Adrenal gland (tissue), 9 donors: ENCODE measurements at regions not wholly inside any gene's neighbourhood (a gene's known extent, or its start where the extent isn't known, plus 50 kb on each side); places are given as distances from the start of the nearest gene placed in this dataset.

Experiments used
- DNase-seq, 7 donors: peaks; one replicate each; pipeline ENCODE4 v3.0.0-alpha.2; 2019 to 2020
- H3K27ac ChIP-seq, 5 donors: fragments of 200-600 bp; sonication (generic) in 4 of 5; 1 replicate in 3 of 5; 2 replicates in 2 of 5; pipeline versions ENCODE4 v1.5.1 to v1.8.0; 2016 to 2020; ENCODE audit warnings: mild to moderate bottlenecking in 1 of 5
- H3K27me3 ChIP-seq: fragments of 200-600 bp; 2 replicates; pipeline ENCODE4 v1.8.0; 2021
- H3K36me3 ChIP-seq, 2 donors: fragments of 200-600 bp; replicated peaks in 1 of 2; 1 replicate in 1 of 2; 2 replicates in 1 of 2; pipeline versions ENCODE4 v1.5.1 to v1.8.0; 2018 to 2022
- H3K4me1 ChIP-seq, 2 donors: fragments of 200-600 bp; replicated peaks in 1 of 2; 1 replicate in 1 of 2; 2 replicates in 1 of 2; pipeline versions ENCODE4 v1.5.1 to v1.8.0; 2018 to 2021
- H3K4me3 ChIP-seq, 4 donors: fragments of 200-600 bp; sonication (generic) in 3 of 4; one replicate each; pipeline ENCODE4 v1.5.1; 2016 to 2018
- H3K9me3 ChIP-seq, 3 donors: fragments of 200-600 bp; sonication (generic) in 1 of 3; replicated peaks in 1 of 3; 1 replicate in 2 of 3; 2 replicates in 1 of 3; pipeline versions ENCODE4 v1.5.1 to v1.8.0; 2016 to 2021
- CTCF ChIP-seq, 6 experiments: fragments of 450-650 bp in 4 of 6; fragments of 200-600 bp in 2 of 6; sonication (generic) in 1 of 6; IDR thresholded peaks; 1 replicate in 5 of 6; 2 replicates in 1 of 6; pipeline versions ENCODE4 v1.5.1 to v1.8.0; 2016 to 2021; ENCODE audit warnings: antibody characterized with exemption in 6 of 6, mild to moderate bottlenecking in 2 of 6, moderate library complexity in 1 of 6
- POLR2A ChIP-seq, 2 donors: fragments of 450-650 bp; IDR thresholded peaks; one replicate each; pipeline ENCODE4 v1.6.1; 2017; ENCODE audit warnings: antibody characterized with exemption in 2 of 2, mild to moderate bottlenecking in 2 of 2, moderate library complexity in 1 of 2
- WGBS, 4 donors: extraction: QIAGEN DNeasy Blood & Tissue Kit in 2 of 4; methylation state at CpG; one replicate each; pipeline versions ENCODE4 v1.1.5 to v1.1.7; 2013 to 2017; 5-methylcytosine and 5-hydroxymethylcytosine counted together
- intact Hi-C, 2 donors: fragments of 100-400 bp; cut with DNase I; formaldehyde crosslinking; loops; one replicate each; pipeline versions ENCODE4 v1.14.1 to v1.15.0; 2022 to 2023
- donor health status: healthy with polysubstance abuse.
- donor health status: Bipolar disorder and iron deficiency.
- donor health status: DM: yes; HTN: yes; CAD: no.
- donor health status: DM: no; HTN: no; CAD: no.
- donor health status: DM: no; HTN: no; CAD: no.

- Histone ChIP-seq H3K27me3 (no peaks in the 10 kb centered on the region), H3K27ac (no peak overlapping the region), H3K4me3 (no peak overlapping the region), H3K9me3 (no peaks in the 10 kb centered on the region), H3K4me1 (no peaks in the 10 kb centered on the region), H3K36me3 (no peaks in the 10 kb centered on the region)
- TF ChIP-seq CTCF (IDR thresholded peaks at IDR 0.05) (no peak), POLR2A (IDR thresholded peaks at IDR 0.05) (no peak)
- intact Hi-C loops: no loop called here
- DNase-seq: no peak
- WGBS, 4 donors: 77 to 88% (median 81%) methylated on average over 4 of the region's 4 CpGs
Observed at GRCh38 chr11:92505689-92506088, 281.1 kb downstream of the FAT3 start.

GRCh38 chr11:92506809-92507336 is 282.3 kb downstream of the FAT3 start:
- Histone ChIP-seq H3K27ac (no peak overlapping the region), H3K4me3 (no peak overlapping the region), H3K27me3 (no peaks in the 10 kb centered on the region), H3K36me3 (no peaks in the 10 kb centered on the region), H3K9me3 (no peaks in the 10 kb centered on the region), H3K4me1 (no peaks in the 10 kb centered on the region)
- intact Hi-C loops: no loop called here
- WGBS, 4 donors: 82 to 87% (median 85%) methylated on average over 4 of the region's 4 CpGs
- no peak for TF ChIP-seq CTCF (IDR thresholded peaks at IDR 0.05)
- no peak for TF ChIP-seq POLR2A (IDR thresholded peaks at IDR 0.05)
- no peak for DNase-seq

GRCh38 chr11:92510591-92510990 is 286.0 kb downstream of the FAT3 start:
- 88 to 91% (median 90%) methylated on average over 1 of the region's 1 CpG for WGBS, 4 donors
- intact Hi-C loops: no loop called here
- TF ChIP-seq CTCF (IDR thresholded peaks at IDR 0.05) (no peak), POLR2A (IDR thresholded peaks at IDR 0.05) (no peak)
- no peak for DNase-seq
- Histone ChIP-seq H3K27me3 (no peaks in the 10 kb centered on the region), H3K4me3 (no peak overlapping the region), H3K27ac (no peak overlapping the region), H3K4me1 (no peaks in the 10 kb centered on the region), H3K9me3 (no peaks in the 10 kb centered on the region), H3K36me3 (no peaks in the 10 kb centered on the region)

- TF ChIP-seq CTCF (IDR thresholded peaks at IDR 0.05) (no peak), POLR2A (IDR thresholded peaks at IDR 0.05) (no peak)
- Histone ChIP-seq H3K4me1 (no peaks in the 10 kb centered on the region), H3K27ac (no peak overlapping the region), H3K9me3 (no peaks in the 10 kb centered on the region), H3K36me3 (no peaks in the 10 kb centered on the region), H3K4me3 (no peak overlapping the region), H3K27me3 (no peaks in the 10 kb centered on the region)
- 60 to 77% (median 67%) methylated on average over 1 of the region's 1 CpG for WGBS, 4 donors
- DNase-seq: no peak
- intact Hi-C loops: no loop called here
Observed at GRCh38 chr11:92511522-92512203, 287.0 kb downstream of the FAT3 start.
